ENCODE measurements at regions not wholly inside any gene's neighbourhood (a gene's known extent, or its start where the extent isn't known, plus 50 kb on each side); places are given as distances from the start of the nearest gene placed in this dataset.

GRCh38 chr22:27662359-27663301, 138.9 kb downstream of the MN1 start:
- DNase-seq = no peak

GRCh38 chr22:27663812-27664211, 137.7 kb downstream of the MN1 start:
- DNase-seq = no peak

GRCh38 chr22:27666272-27666997, 135.1 kb downstream of the MN1 start:
- no peak for DNase-seq

GRCh38 chr22:27667121-27667843, 134.3 kb downstream of the MN1 start:
- DNase-seq = no peak

GRCh38 chr22:27668828-27669797, 132.4 kb downstream of the MN1 start:
- no peak for DNase-seq

- DNase-seq = no peak
These were observed 131.6 kb downstream of the MN1 start for GRCh38 chr22:27669798-27670599.

GRCh38 chr22:27670701-27671412, 130.7 kb downstream of the MN1 start:
- DNase-seq = no peak

GRCh38 chr22:27671413-27671935, 130.1 kb downstream of the MN1 start:
- DNase-seq = no peak

GRCh38 chr22:27672721-27673418, 128.7 kb downstream of the MN1 start:
- no peak for DNase-seq

- no peak for DNase-seq
These were observed 127.7 kb downstream of the MN1 start for GRCh38 chr22:27673839-27674238.

- DNase-seq = no peak
These were observed 127.2 kb downstream of the MN1 start for GRCh38 chr22:27674261-27674923.

GRCh38 chr22:27676545-27677213, 124.9 kb downstream of the MN1 start:
- DNase-seq = no peak

GRCh38 chr22:27677905-27678458, 123.6 kb downstream of the MN1 start:
- DNase-seq = no peak

- no peak for DNase-seq
These were observed 122.4 kb downstream of the MN1 start for GRCh38 chr22:27679176-27679575.

- no peak for DNase-seq
These were observed 121.7 kb downstream of the MN1 start for GRCh38 chr22:27679693-27680488.

GRCh38 chr22:27680636-27681035, 120.9 kb downstream of the MN1 start:
- DNase-seq = no peak

GRCh38 chr22:27681037-27681436, 120.5 kb downstream of the MN1 start:
- no peak for DNase-seq

All from NK-92 treated with Interleukin-12 subunit alpha and Interleukin-12 subunit beta, amount 100 ng/mL, for 24 hours (cell line).